IMR-90 (cell line): ENCODE measurements at regions not wholly inside any gene's neighbourhood (a gene's known extent, or its start where the extent isn't known, plus 50 kb on each side); places are given as distances from the start of the nearest gene placed in this dataset.

ENCODE experiments used
- ATAC-seq: fragments of 200-7000 bp; cut with Tn5 transposase; 2 replicates; pipeline ENCODE4 v1.9.1; 2020; ENCODE audit warnings: low read depth, mild to moderate bottlenecking, moderate library complexity
- BruUV-seq: library from RNA; stranded (reverse); fragments of 400-500 nt; replicated peaks from 2 replicates; lab custom pipeline; 2021; lab: Mats Ljungman, UMichigan
- CTCF ChIA-PET: fragments of 300-600 bp; formaldehyde crosslinking; extraction: SDS; loops from one replicate; lab custom pipeline; 2021; ENCODE audit warnings: antibody characterized with exemption; lab: Yijun Ruan, JAX
- POLR2A ChIA-PET: fragments of 300-600 bp; sonication (Branson Sonifier 250); formaldehyde crosslinking; loops from one replicate; lab custom pipeline; 2022; ENCODE audit warnings: antibody characterized with exemption; ENCODE audit not compliant: unreplicated experiment; lab: Charles Lee
- DNase-seq: peaks from one replicate; pipeline ENCODE4 v3.0.0; 2013
- H2AFZ ChIP-seq: replicated peaks from 2 replicates; pipeline ENCODE3; 2013; ENCODE audit warnings: low read length, mild to moderate bottlenecking; ENCODE audit not compliant: poor library complexity
- H2AK5ac ChIP-seq: 2 replicates; pipeline ENCODE4 v1.6.1; 2013; ENCODE audit warnings: low read depth, low read length, inconsistent platforms
- H2AK9ac ChIP-seq: replicated peaks from 2 replicates; pipeline ENCODE3; 2013; ENCODE audit warnings: mild to moderate bottlenecking, low read depth, low read length, moderate library complexity; ENCODE audit not compliant: poor library complexity
- H2BK120ac ChIP-seq: 2 replicates; pipeline ENCODE4 v1.6.1; 2013; ENCODE audit warnings: low read depth, low read length, inconsistent platforms
- H2BK15ac ChIP-seq: 3 replicates; pipeline ENCODE4 v1.6.1; 2013; ENCODE audit warnings: low read depth, low read length, inconsistent platforms
- H2BK20ac ChIP-seq: 2 replicates; pipeline ENCODE4 v1.6.1; 2013; ENCODE audit warnings: low read depth, mild to moderate bottlenecking, inconsistent platforms, low read length, moderate library complexity
- H2BK5ac ChIP-seq: 2 replicates; pipeline ENCODE4 v1.6.1; 2013; ENCODE audit warnings: mild to moderate bottlenecking, low read depth, low read length, inconsistent platforms; ENCODE audit not compliant: poor library complexity, severe bottlenecking
- H3K14ac ChIP-seq: replicated peaks from 2 replicates; pipeline ENCODE4 v1.6.1; 2013; ENCODE audit warnings: low read depth, low read length, inconsistent platforms
- H3K18ac ChIP-seq: 2 replicates; pipeline ENCODE4 v1.6.1; 2013; ENCODE audit warnings: low read depth, low read length, control low read depth
- H3K23ac ChIP-seq: 2 replicates; pipeline ENCODE4 v1.6.1; 2013; ENCODE audit warnings: low read depth, low read length, inconsistent platforms
- H3K27ac ChIP-seq: 2 replicates; pipeline ENCODE4 v1.5.1; 2013; ENCODE audit warnings: mild to moderate bottlenecking, control low read depth, low read length; ENCODE audit not compliant: insufficient read depth
- H3K27me3 ChIP-seq: 2 replicates; pipeline ENCODE4 v1.6.1; 2013; ENCODE audit warnings: low read length; ENCODE audit not compliant: control insufficient read depth, insufficient read depth
- H3K36me3 ChIP-seq: 2 replicates; pipeline ENCODE4 v1.6.1; 2013; ENCODE audit warnings: low read length, mixed read lengths; ENCODE audit not compliant: control insufficient read depth, insufficient read depth
- H3K4ac ChIP-seq: 2 replicates; pipeline ENCODE4 v1.6.1; 2013; ENCODE audit warnings: low read depth, low read length, inconsistent platforms
- H3K4me1 ChIP-seq: 2 replicates; pipeline ENCODE4 v1.6.1; 2013; ENCODE audit warnings: low read length, mixed read lengths; ENCODE audit not compliant: control insufficient read depth, insufficient read depth
- H3K4me2 ChIP-seq: 2 replicates; pipeline ENCODE4 v1.6.1; 2013; ENCODE audit warnings: low read depth, mild to moderate bottlenecking, control low read depth, low read length, moderate library complexity
- H3K4me3 ChIP-seq: 2 replicates; pipeline ENCODE4 v1.5.1; 2013; ENCODE audit warnings: low read depth, mild to moderate bottlenecking, control low read depth, low read length, moderate library complexity; ENCODE audit not compliant: insufficient read depth
- H3K56ac ChIP-seq: 2 replicates; pipeline ENCODE4 v1.6.1; 2013; ENCODE audit warnings: low read length, inconsistent platforms; ENCODE audit not compliant: insufficient read depth; ENCODE audit errors: extremely low read depth
- H3K79me1 ChIP-seq, 2 experiments: 2 replicates each; pipeline ENCODE4 v1.6.1; 2013; ENCODE audit warnings: low read length in 2 of 2, inconsistent platforms in 1 of 2, low read depth in 1 of 2
- H3K9ac ChIP-seq: 2 replicates; pipeline ENCODE4 v1.6.1; 2013; ENCODE audit warnings: low read depth, low read length, control low read depth
- H3K9me1 ChIP-seq: 2 replicates; pipeline ENCODE4 v1.6.1; 2013; ENCODE audit warnings: low read length, inconsistent platforms; ENCODE audit not compliant: insufficient read depth
- H3K9me3 ChIP-seq: 2 replicates; pipeline ENCODE4 v1.6.1; 2013; ENCODE audit warnings: low read length; ENCODE audit not compliant: control insufficient read depth, insufficient read depth
- H4K20me1 ChIP-seq: 2 replicates; pipeline ENCODE4 v1.6.1; 2013; ENCODE audit warnings: low read length, inconsistent platforms; ENCODE audit not compliant: insufficient read depth
- H4K5ac ChIP-seq: 2 replicates; pipeline ENCODE4 v1.6.1; 2013; ENCODE audit warnings: mild to moderate bottlenecking, low read depth, low read length, control low read depth
- H4K8ac ChIP-seq, 2 experiments: 2 replicates each; pipeline ENCODE4 v1.6.1; 2013; ENCODE audit warnings: low read depth in 2 of 2, low read length in 2 of 2, control low read depth in 1 of 2, inconsistent platforms in 1 of 2
- H4K91ac ChIP-seq: 2 replicates; pipeline ENCODE4 v1.6.1; 2013; ENCODE audit warnings: low read depth, low read length, inconsistent platforms; ENCODE audit not compliant: insufficient read depth
- BHLHE40 ChIP-seq: fragments of 150-350 bp; IDR thresholded peaks from 2 replicates; pipeline ENCODE4 v1.6.1; 2016; ENCODE audit warnings: mild to moderate bottlenecking, low read depth, low read length
- CHD1 ChIP-seq: IDR thresholded peaks from 2 replicates; pipeline ENCODE4 v1.6.1; 2012; ENCODE audit warnings: low read depth, low read length, improper control_type of control experiment
- FOS ChIP-seq: fragments of 150-350 bp; IDR thresholded peaks from 2 replicates; pipeline ENCODE4 v1.6.1; 2016; ENCODE audit warnings: low read depth, low read length
- NFE2L2 ChIP-seq: fragments of 150-350 bp; IDR thresholded peaks from 2 replicates; pipeline ENCODE4 v1.6.1; 2016; ENCODE audit warnings: low read depth, mild to moderate bottlenecking, low read length
- POLR2A ChIP-seq: IDR thresholded peaks from 2 replicates; pipeline ENCODE4 v1.6.1; 2012; ENCODE audit warnings: mild to moderate bottlenecking, low read depth, low read length
- RFX5 ChIP-seq: IDR thresholded peaks from 2 replicates; pipeline ENCODE4 v1.8.0; 2012; ENCODE audit warnings: low read depth, mild to moderate bottlenecking, low read length, moderate library complexity
- SMC3 ChIP-seq: fragments of 150-350 bp; IDR thresholded peaks from 2 replicates; pipeline ENCODE4 v1.6.1; 2016; ENCODE audit warnings: low read depth, mild to moderate bottlenecking, antibody characterized with exemption, low read length, moderate library complexity
- WGBS, 2 experiments: methylation state at CpG; one replicate each; pipeline versions ENCODE4 v1.1.5 to v1.1.7; 2013; ENCODE audit warnings: missing lambda C conversion rate in 2 of 2; ENCODE audit not compliant: insufficient read length in 1 of 2; ENCODE audit errors: extremely low coverage in 2 of 2; 5-methylcytosine and 5-hydroxymethylcytosine counted together
- dilution Hi-C: fragments of 300-500 bp; cut with HindIII; formaldehyde crosslinking; loops from one replicate; pipeline ENCODE4 v1.14.3; 2018; ENCODE audit warnings: low sequenced_read_pairs; ENCODE audit not compliant: unreplicated experiment
- in situ Hi-C: fragments of 300-500 bp; cut with MboI; formaldehyde crosslinking; loops from 3 replicates; pipeline ENCODE4 v1.14.3; 2019; ENCODE audit warnings: low sequenced_read_pairs, inconsistent platforms, mixed read lengths
- intact Hi-C: fragments of 100-400 bp; cut with micrococcal nuclease; formaldehyde crosslinking; loops from 2 replicates; pipeline ENCODE4 v1.10.0; 2022
- TF ChIP-seq, protein P1 (sequence below): fragments of 150-350 bp; IDR thresholded peaks from 2 replicates; pipeline ENCODE4 v1.6.1; 2017; ENCODE audit warnings: mild to moderate bottlenecking, antibody characterized with exemption, low read length, low read depth
- TF ChIP-seq, protein P2 (sequence below): fragments of 150-350 bp; IDR thresholded peaks from 2 replicates; pipeline ENCODE4 v1.6.1; 2016; ENCODE audit warnings: low read depth, mild to moderate bottlenecking, low read length, moderate library complexity, borderline replicate concordance
- TF ChIP-seq, protein P3 (sequence below): conservative IDR thresholded peaks from 2 replicates; pipeline ENCODE4 v1.5.1; 2012; ENCODE audit warnings: mild to moderate bottlenecking, low read depth, low read length, improper control_type of control experiment

DNA sequence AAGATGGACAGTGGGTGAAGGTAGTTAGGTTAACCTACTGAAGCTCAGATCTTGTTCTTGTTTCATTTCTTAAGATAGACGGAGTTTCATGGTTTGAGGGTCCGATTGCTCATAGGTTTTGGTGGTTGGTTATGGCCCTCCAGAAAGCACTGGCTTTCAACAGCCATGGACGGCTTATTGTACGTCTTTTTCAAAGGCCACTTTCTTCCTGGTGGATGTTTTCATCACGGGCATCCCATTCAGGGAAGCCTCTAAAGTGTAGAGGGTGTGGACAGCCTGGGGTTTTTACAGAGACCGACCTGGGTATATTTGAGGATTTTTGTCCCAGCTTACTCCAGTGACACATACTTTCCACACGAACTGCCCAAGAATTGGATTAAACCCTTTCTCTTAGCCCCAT, 132.7 kb upstream of the ONECUT1 start:
- H3K9me1 ChIP-seq, result no peaks in the 10 kb centered on the region
- H3K27ac ChIP-seq, result no peak overlapping the region
- H2BK5ac ChIP-seq, result no peak overlapping the region
- in situ Hi-C loops (no loop called here), intact Hi-C loops (no loop called here), dilution Hi-C loops (no loop called here)
- no peaks in the 10 kb centered on the region for H3K4me1 ChIP-seq
- H3K56ac ChIP-seq, result no peak overlapping the region
- H4K8ac ChIP-seq, result no peak overlapping the region
- H2BK20ac ChIP-seq, result no peak overlapping the region
- H2BK15ac ChIP-seq, result no peak overlapping the region
- no peak overlapping the region for H3K4ac ChIP-seq
- H4K20me1 ChIP-seq, result no peaks in the 10 kb centered on the region
- H3K23ac ChIP-seq, result no peak overlapping the region
- no peak overlapping the region for H3K4me3 ChIP-seq
- no CpG with 5 or more reads among the region's 7 CpGs for WGBS, 2 experiments
- no peak overlapping the region for H2AK5ac ChIP-seq
- no peaks in the 10 kb centered on the region for H3K27me3 ChIP-seq
- POLR2A ChIA-PET, result no interaction called here
- no peak overlapping the region for H3K4me2 ChIP-seq
- no peaks in the 10 kb centered on the region for H3K79me1 ChIP-seq
- no peak overlapping the region for H4K5ac ChIP-seq
- no TSS peak for BruUV-seq
- no peaks in the 10 kb centered on the region for H3K36me3 ChIP-seq
- peaks cover 11% of the 10 kb centered on the region; the same call in 1 of the 2 replicates for H3K9me3 ChIP-seq
- ATAC-seq (no peak), DNase-seq (no peak)
- no peak overlapping the region for H3K14ac ChIP-seq
- H2BK120ac ChIP-seq, result no peak overlapping the region
- no peak overlapping the region for H3K18ac ChIP-seq
- CTCF ChIA-PET, result no interaction called here
- H4K91ac ChIP-seq, result no peak overlapping the region
- H2AFZ ChIP-seq, result no peak overlapping the region
- H3K9ac ChIP-seq, result no peak overlapping the region
- TF ChIP-seq FOS, result no peak
- TF ChIP-seq, protein P1, sequence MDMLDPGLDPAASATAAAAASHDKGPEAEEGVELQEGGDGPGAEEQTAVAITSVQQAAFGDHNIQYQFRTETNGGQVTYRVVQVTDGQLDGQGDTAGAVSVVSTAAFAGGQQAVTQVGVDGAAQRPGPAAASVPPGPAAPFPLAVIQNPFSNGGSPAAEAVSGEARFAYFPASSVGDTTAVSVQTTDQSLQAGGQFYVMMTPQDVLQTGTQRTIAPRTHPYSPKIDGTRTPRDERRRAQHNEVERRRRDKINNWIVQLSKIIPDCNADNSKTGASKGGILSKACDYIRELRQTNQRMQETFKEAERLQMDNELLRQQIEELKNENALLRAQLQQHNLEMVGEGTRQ, result no peak
- TF ChIP-seq BHLHE40, result no peak
- TF ChIP-seq RFX5, result no peak
- TF ChIP-seq, protein P2, sequence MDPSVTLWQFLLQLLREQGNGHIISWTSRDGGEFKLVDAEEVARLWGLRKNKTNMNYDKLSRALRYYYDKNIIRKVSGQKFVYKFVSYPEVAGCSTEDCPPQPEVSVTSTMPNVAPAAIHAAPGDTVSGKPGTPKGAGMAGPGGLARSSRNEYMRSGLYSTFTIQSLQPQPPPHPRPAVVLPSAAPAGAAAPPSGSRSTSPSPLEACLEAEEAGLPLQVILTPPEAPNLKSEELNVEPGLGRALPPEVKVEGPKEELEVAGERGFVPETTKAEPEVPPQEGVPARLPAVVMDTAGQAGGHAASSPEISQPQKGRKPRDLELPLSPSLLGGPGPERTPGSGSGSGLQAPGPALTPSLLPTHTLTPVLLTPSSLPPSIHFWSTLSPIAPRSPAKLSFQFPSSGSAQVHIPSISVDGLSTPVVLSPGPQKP, result no peak
- no peak for TF ChIP-seq NFE2L2
- TF ChIP-seq, protein P3, sequence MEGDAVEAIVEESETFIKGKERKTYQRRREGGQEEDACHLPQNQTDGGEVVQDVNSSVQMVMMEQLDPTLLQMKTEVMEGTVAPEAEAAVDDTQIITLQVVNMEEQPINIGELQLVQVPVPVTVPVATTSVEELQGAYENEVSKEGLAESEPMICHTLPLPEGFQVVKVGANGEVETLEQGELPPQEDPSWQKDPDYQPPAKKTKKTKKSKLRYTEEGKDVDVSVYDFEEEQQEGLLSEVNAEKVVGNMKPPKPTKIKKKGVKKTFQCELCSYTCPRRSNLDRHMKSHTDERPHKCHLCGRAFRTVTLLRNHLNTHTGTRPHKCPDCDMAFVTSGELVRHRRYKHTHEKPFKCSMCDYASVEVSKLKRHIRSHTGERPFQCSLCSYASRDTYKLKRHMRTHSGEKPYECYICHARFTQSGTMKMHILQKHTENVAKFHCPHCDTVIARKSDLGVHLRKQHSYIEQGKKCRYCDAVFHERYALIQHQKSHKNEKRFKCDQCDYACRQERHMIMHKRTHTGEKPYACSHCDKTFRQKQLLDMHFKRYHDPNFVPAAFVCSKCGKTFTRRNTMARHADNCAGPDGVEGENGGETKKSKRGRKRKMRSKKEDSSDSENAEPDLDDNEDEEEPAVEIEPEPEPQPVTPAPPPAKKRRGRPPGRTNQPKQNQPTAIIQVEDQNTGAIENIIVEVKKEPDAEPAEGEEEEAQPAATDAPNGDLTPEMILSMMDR, result no peak
- no peak for TF ChIP-seq SMC3
- no peak for TF ChIP-seq CHD1
- no peak for TF ChIP-seq POLR2A
- H2AK9ac ChIP-seq, result no peak overlapping the region
